A673 (cell line): ENCODE measurements at regions not wholly inside any gene's neighbourhood (a gene's known extent, or its start where the extent isn't known, plus 50 kb on each side); places are given as distances from the start of the nearest gene placed in this dataset.

ENCODE experiments used
- EZH2 ChIP-seq: fragments of 200-600 bp; sonication (generic); IDR thresholded peaks from 2 replicates; pipeline ENCODE4 v1.6.1; 2017; ENCODE audit warnings: borderline replicate concordance, low read depth, mild to moderate bottlenecking, mixed read lengths, antibody characterized with exemption, low read length; ENCODE audit not compliant: poor library complexity, severe bottlenecking
- TF ChIP-seq, protein P1 (sequence below): fragments of 300-800, 200-600 bp; sonication (generic); conservative IDR thresholded peaks from 2 replicates; pipeline ENCODE4 v1.5.1; 2017; ENCODE audit warnings: low read depth, mild to moderate bottlenecking, antibody characterized with exemption, low read length, moderate library complexity, mixed read lengths

DNA sequence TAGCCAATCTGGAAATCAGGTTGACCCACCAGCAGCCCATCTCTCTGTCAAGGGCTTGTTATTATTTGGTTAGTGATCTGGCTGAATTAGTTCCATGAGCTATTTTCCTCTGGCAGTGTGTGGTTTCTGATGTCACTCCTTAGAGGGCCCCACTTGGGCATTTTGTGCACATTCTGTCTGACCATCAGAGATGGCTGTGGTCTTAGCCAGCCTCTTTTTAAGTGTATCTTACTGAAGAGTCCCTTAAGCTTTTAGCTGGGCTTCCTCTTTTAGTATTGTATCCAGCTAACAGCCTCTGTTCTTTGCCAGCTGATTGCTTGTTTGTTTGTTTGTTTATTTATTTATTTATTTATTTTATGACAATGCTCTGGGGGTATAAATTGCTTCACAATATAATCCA is 951.1 kb upstream of the CNTNAP5 start:
- TF ChIP-seq, protein P1, sequence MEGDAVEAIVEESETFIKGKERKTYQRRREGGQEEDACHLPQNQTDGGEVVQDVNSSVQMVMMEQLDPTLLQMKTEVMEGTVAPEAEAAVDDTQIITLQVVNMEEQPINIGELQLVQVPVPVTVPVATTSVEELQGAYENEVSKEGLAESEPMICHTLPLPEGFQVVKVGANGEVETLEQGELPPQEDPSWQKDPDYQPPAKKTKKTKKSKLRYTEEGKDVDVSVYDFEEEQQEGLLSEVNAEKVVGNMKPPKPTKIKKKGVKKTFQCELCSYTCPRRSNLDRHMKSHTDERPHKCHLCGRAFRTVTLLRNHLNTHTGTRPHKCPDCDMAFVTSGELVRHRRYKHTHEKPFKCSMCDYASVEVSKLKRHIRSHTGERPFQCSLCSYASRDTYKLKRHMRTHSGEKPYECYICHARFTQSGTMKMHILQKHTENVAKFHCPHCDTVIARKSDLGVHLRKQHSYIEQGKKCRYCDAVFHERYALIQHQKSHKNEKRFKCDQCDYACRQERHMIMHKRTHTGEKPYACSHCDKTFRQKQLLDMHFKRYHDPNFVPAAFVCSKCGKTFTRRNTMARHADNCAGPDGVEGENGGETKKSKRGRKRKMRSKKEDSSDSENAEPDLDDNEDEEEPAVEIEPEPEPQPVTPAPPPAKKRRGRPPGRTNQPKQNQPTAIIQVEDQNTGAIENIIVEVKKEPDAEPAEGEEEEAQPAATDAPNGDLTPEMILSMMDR, result no peak
- TF ChIP-seq EZH2, result no peak
